GM21526 (cell line): ENCODE measurements at regions not wholly inside any gene's neighbourhood (a gene's known extent, or its start where the extent isn't known, plus 50 kb on each side); places are given as distances from the start of the nearest gene placed in this dataset.

ENCODE experiments used
- ATAC-seq: cut with Tn5 transposase; IDR thresholded peaks from one replicate; pipeline ENCODE4 v1.9.1; 2021; ENCODE audit warnings: moderate library complexity; ENCODE audit not compliant: unreplicated experiment, low FRiP score

DNA sequence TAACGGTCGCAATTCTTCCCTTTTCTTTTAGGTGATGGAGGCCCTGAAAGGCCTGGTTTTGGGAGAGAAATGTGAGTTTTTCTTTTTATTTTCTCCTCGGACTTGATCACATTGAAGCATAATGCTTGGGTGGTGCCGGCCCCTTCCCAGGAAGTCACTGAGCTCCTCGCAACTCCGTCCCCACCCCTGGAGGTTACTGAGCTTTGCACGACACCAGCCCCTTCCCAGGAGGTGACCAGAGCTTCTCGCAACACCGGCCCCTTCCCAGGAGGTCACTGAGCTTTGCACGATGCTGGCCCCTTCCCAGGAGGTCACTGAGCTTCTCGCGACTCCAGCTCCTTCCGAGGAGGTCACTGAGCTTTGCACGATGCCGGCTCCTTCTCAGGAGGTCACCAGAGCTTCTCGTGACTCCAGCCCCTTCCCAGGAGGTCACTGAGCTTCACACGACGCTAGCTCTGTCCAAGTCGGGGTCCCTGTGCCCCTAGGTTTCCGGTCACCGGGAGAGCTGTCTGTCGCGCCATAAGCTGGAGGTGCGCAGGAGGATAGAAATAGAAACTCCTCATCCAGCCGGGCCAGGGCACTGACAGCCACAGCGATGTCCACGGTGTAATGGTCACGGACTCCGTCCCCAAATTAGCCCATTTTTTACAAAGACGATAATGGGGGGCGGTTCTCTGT lies 586.4 kb downstream of the BRD1 start:
- no peak for ATAC-seq

- ATAC-seq = no peak
Measured at GRCh38 chr22:49240472-49240871, 587.2 kb downstream of the BRD1 start.

DNA sequence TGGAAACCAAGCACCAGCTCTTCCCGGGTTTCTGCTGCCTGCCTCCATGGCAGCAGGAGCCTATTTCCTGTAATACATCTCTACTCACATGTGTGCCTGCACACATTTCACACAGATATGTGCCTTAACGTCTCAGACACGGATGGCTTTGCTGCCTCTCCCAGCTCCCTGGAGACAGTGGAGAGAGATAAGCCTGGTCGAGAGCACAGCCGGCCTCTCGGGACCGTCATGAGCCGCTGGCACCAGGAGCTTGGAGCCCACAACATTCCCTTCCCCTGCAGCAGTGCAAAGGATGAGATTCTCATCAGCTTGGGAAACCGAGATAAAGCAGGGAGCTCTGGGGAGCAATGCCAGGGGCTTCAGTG lies 587.7 kb downstream of the BRD1 start:
- ATAC-seq = no peak

DNA sequence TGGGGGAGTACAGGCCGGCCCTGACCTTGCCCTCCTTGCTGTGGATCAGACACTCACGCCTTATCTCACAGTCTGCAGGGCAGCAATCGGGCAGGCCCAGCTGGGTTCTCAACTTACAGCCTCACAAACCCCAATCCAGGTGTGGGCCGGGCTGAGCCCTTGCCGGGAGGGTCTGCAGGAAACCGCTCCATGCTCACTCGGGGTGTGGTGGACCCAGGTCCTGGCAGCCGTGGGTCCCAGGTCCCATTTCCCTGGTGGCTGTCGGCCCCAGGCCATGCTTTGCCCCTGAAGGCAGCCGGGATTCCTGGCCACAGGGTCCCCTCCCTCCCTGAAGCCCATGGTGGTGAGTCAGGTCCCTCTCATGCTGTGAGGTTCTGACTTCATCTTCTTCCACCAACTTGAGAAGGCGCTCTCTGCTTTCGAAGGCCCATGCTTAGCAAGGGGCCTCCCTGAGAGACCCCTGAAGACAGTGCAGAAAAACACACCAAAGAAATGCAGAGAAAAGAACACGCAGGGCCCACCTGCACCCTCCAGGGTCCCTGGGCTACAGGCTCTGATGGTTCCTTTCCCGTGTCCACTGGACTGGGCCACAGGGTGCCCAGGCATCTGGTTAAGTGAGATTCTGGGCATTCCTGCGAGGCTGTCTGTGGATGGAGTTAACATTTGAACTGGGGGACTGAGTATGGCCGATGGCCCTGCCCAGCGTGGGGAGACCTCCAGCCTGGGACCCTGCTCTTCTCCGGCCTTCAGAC lies 588.2 kb downstream of the BRD1 start:
- ATAC-seq = no peak

DNA sequence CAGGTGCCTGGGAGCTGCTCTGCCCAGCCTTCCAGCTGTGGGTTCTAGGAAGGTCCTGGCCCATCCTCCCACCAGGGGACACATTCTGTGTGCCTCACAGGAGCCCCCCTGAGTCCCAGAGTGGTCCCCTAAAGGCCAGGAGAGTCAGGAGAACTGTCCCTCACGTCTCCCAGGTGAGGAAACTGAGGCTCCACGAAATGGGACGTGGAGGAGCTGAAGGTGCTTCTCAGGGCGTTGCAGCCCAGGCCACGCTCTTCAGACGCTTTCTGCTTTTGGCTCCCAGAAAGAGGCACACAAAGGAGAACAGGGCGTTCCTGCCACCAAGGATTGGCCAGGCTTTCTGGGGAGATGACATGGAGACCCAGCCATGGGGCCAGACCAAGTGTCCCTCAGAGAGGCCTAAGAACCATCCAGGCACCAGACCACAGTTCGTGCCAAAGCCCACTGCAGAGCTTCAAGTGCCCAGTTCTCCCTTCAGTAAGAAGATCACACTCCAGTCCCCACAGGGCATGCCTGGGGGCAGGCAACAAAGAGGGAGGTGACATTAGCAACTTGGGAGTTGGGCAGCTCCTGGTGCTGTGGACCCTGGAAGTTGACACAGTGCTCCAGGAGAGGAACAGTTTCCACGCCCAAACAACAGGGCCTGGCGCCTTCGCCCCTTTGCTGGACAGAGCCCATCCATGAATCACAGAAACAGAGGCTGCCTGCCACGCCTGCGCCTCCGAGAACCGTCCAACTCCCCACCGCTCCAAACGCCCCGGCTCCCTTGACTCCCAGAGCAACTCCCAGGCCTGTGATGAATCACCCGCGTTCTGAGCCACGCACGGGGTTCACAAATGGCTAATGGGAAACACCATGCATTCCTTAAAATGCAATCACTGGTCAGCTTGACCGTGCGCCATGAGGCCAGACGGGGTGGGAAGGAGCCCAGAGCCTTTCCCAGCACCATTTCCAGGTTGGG lies 589.2 kb downstream of the BRD1 start:
- no peak for ATAC-seq

GRCh38 chr22:49237703-49238102 lies 590.0 kb downstream of the BRD1 start:
- no peak for ATAC-seq

GRCh38 chr22:49237279-49237678 lies 590.4 kb downstream of the BRD1 start:
- no peak for ATAC-seq

GRCh38 chr22:49236541-49237075 lies 591.1 kb downstream of the BRD1 start:
- ATAC-seq = no peak

- no peak for ATAC-seq
Measured at GRCh38 chr22:49235463-49236300, 592.0 kb downstream of the BRD1 start.

GRCh38 chr22:49234459-49234858 lies 593.2 kb downstream of the BRD1 start:
- ATAC-seq = no peak

GRCh38 chr22:49233507-49234100 lies 594.1 kb downstream of the BRD1 start:
- ATAC-seq = no peak

GRCh38 chr22:49232319-49233067 lies 595.2 kb downstream of the BRD1 start:
- ATAC-seq = no peak

- ATAC-seq = no peak
Measured at GRCh38 chr22:49230194-49230577, 597.5 kb downstream of the BRD1 start.

DNA sequence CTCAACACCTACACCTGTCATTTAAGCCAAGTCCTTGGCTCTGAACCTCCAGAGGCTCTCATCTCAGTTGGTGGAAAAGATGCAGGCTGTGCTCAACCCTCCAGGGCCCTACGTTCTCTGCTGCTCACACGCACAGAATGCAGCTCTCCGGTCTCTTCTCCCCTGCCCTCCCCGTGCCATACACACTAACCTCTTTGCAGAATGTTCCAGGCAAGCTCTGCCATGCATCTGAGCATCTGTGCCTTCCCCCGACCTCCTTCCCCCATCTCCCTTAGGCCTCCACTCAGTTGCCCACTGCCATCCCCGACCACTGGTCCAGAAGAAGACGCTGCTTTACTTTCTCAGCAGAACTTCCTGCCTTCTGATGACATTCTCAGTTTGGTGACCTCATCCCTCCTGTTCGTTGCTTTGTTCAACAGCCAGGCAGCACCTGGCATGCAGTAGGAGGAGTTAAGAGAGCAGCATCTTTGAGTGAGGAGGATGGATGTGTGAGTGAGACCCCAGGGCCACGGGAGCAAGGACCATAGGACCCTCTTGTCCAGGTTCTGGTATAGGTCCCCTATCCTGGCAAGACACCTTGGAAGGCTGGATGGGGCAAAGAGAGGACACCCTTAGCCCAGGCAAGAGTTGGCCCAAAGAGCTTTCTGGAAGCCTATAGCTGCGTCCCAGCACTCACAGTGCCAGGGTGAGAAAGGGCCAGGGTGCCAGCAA lies 598.0 kb downstream of the BRD1 start:
- ATAC-seq = no peak

- no peak for ATAC-seq
Measured at GRCh38 chr22:49228431-49229037, 599.1 kb downstream of the BRD1 start.

DNA sequence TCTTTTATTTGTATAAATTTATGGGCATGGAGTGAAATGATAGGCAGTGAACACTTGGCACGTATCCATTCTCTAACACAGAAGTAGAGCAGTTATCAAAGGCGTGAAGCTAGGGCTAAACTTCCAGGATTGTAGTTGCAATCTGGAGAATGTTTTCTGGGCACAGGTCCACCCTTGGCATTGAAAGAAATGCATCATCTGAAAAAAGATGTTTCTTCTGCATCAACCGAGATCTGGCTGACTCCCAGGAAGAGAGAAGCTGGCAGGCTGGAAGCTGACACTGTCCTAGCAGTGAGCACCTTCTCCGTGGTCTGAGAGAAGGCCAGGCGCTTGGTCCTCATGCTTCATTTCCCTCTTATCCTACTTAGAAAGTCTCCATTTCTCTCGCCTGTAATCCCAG lies 600.0 kb downstream of the BRD1 start:
- no peak for ATAC-seq

DNA sequence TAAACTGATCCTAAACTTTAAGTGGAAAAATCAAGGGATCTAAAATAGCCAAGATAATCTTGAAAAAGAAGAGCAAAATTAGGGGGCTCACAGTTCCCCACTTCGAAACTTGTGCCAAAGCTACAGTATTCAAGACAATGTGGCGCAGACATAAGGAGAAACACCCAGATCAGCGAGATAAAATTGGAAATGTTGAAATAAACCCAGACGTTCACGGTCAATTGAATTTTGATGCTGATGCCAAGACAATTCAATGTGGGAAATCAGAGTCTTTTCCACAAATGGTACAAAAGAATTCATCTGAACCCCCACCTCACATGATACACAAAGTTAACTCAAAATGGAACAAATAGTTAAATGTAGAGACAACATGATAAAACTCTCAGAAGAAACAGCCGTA lies 601.6 kb downstream of the BRD1 start:
- ATAC-seq = no peak

DNA sequence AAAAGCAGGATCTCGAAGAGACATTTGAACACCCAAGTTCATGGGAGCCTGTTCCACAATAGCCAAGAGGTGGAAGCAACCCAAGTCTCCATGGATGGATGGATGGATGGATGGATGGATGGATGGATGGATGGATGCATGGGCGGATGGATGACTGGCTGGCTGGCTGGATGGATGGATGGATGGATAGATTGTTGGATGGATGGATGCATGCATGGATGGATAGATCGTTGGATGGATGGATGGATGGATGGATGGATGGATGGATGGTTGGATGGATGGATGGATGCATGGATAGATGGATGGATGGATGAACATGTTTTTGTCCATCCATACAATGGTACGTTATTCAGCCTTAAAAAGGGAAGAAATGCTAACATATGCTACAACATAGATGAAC lies 603.4 kb downstream of the BRD1 start:
- no peak for ATAC-seq
